ENCODE measurements at regions not wholly inside any gene's neighbourhood (a gene's known extent, or its start where the extent isn't known, plus 50 kb on each side); places are given as distances from the start of the nearest gene placed in this dataset.

DNA sequence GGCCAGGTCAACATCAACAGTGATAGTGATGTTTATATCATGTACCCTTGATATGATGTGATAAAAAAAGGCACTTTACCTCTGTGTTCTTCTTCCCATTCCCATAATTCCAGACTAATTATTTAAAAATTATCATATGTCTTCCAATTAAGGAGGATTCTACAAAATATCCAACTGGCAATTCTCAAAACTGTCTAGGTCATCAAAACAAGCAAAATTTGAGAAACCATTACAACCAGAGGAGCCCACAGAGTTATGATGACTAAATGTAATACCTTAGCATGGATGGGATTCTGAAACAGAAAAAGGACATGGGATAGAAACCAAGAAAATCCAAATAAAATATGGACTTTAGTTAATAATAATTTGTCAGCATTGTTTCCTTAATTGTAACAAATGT lies 428.6 kb upstream of the AMOT start:
- no peak for TF ChIP-seq POLR2A (IDR thresholded peaks at IDR 0.05; ENCODE audit: low read length)
- TF ChIP-seq GATA1 (IDR thresholded peaks at IDR 0.05; ENCODE audit: low read depth, low read length): no peak

All from erythroblast (primary cell).